ENCODE measurements at regions not wholly inside any gene's neighbourhood (a gene's known extent, or its start where the extent isn't known, plus 50 kb on each side); places are given as distances from the start of the nearest gene placed in this dataset.

- Histone ChIP-seq H3K36me3 (ENCODE audit: control insufficient read depth, low read length) (no peaks in the 10 kb centered on the region), H3K4me2 (ENCODE audit: low read length) (no peak overlapping the region), H3K9me3 (ENCODE audit: control insufficient read depth, insufficient read depth, low read length) (no peaks in the 10 kb centered on the region), H3K27me3 (ENCODE audit: control insufficient read depth, low read length) (no peaks in the 10 kb centered on the region), H3K27ac (ENCODE audit: low read depth, low read length) (no peak overlapping the region), H3F3A (ENCODE audit: control insufficient read depth, insufficient read depth) (no peaks in the 10 kb centered on the region), H3K4me1 (ENCODE audit: control insufficient read depth, low read length) (no peaks in the 10 kb centered on the region), H3K9me2 (replicated peaks; ENCODE audit: control insufficient read depth, low read length) (no peaks in the 10 kb centered on the region), H4K20me1 (ENCODE audit: control insufficient read depth, insufficient read depth, low read depth, low read length) (no peaks in the 10 kb centered on the region), H3K4me3 (ENCODE audit: low read length) (no peak overlapping the region), H3K79me2 (ENCODE audit: control insufficient read depth, low read length) (no peaks in the 10 kb centered on the region)
- TF ChIP-seq EZH2phosphoT487 (IDR thresholded peaks at IDR 0.05; ENCODE audit: borderline replicate concordance, low read length): no peak
- no peak for TF ChIP-seq CTCF (IDR thresholded peaks at IDR 0.05; ENCODE audit: low read depth, low read length, poor library complexity, severe bottlenecking)
Measured at GRCh38 chr16:64845071-64845470, 276.8 kb downstream of the CDH11 start.

GRCh38 chr16:64841482-64841881 is 280.4 kb downstream of the CDH11 start:
- Histone ChIP-seq H3K79me2 (ENCODE audit: control insufficient read depth, low read length) (no peaks in the 10 kb centered on the region), H3K27ac (ENCODE audit: low read depth, low read length) (no peak overlapping the region), H3K9me2 (replicated peaks; ENCODE audit: control insufficient read depth, low read length) (no peaks in the 10 kb centered on the region), H3K36me3 (ENCODE audit: control insufficient read depth, low read length) (no peaks in the 10 kb centered on the region), H3K4me1 (ENCODE audit: control insufficient read depth, low read length) (no peaks in the 10 kb centered on the region), H3F3A (ENCODE audit: control insufficient read depth, insufficient read depth) (no peaks in the 10 kb centered on the region), H3K9me3 (ENCODE audit: control insufficient read depth, insufficient read depth, low read length) (0 out of 2 replicates have a peak, but pooled peaks cover 7% of the 10 kb centered on the region), H3K4me3 (ENCODE audit: low read length) (no peak overlapping the region), H3K4me2 (ENCODE audit: low read length) (no peak overlapping the region), H4K20me1 (ENCODE audit: control insufficient read depth, insufficient read depth, low read depth, low read length) (no peaks in the 10 kb centered on the region), H3K27me3 (ENCODE audit: control insufficient read depth, low read length) (no peaks in the 10 kb centered on the region)
- TF ChIP-seq CTCF (IDR thresholded peaks at IDR 0.05; ENCODE audit: low read depth, low read length, poor library complexity, severe bottlenecking) (no peak), EZH2phosphoT487 (IDR thresholded peaks at IDR 0.05; ENCODE audit: borderline replicate concordance, low read length) (no peak)

GRCh38 chr16:64841071-64841470 is 280.8 kb downstream of the CDH11 start:
- 0 out of 2 replicates have a peak, but pooled peaks cover 7% of the 10 kb centered on the region for H3K9me3 ChIP-seq (ENCODE audit: control insufficient read depth, insufficient read depth, low read length)

More at GRCh38 chr16:64841071-64841470, 280.8 kb downstream of the CDH11 start:
- Histone ChIP-seq H3K4me3 (ENCODE audit: low read length) (no peak overlapping the region), H3K36me3 (ENCODE audit: control insufficient read depth, low read length) (no peaks in the 10 kb centered on the region), H4K20me1 (ENCODE audit: control insufficient read depth, insufficient read depth, low read depth, low read length) (no peaks in the 10 kb centered on the region), H3F3A (ENCODE audit: control insufficient read depth, insufficient read depth) (no peaks in the 10 kb centered on the region), H3K27me3 (ENCODE audit: control insufficient read depth, low read length) (no peaks in the 10 kb centered on the region), H3K4me2 (ENCODE audit: low read length) (no peak overlapping the region), H3K27ac (ENCODE audit: low read depth, low read length) (no peak overlapping the region), H3K4me1 (ENCODE audit: control insufficient read depth, low read length) (no peaks in the 10 kb centered on the region), H3K9me2 (replicated peaks; ENCODE audit: control insufficient read depth, low read length) (no peaks in the 10 kb centered on the region), H3K79me2 (ENCODE audit: control insufficient read depth, low read length) (no peaks in the 10 kb centered on the region)
- TF ChIP-seq CTCF (IDR thresholded peaks at IDR 0.05; ENCODE audit: low read depth, low read length, poor library complexity, severe bottlenecking) (no peak), EZH2phosphoT487 (IDR thresholded peaks at IDR 0.05; ENCODE audit: borderline replicate concordance, low read length) (no peak)

All from DOHH2 (cell line).